Peyer's patch (tissue), 4 donors: ENCODE measurements at regions not wholly inside any gene's neighbourhood (a gene's known extent, or its start where the extent isn't known, plus 50 kb on each side); places are given as distances from the start of the nearest gene placed in this dataset.

Source experiments
- CTCF ChIP-seq, 6 experiments: fragments of 450-650 bp in 4 of 6; fragments of 200-600 bp in 2 of 6; sonication (generic) in 1 of 6; IDR thresholded peaks; one replicate each; pipeline ENCODE4 v1.5.1; 2017 to 2019; ENCODE audit warnings: antibody characterized with exemption in 6 of 6, mild to moderate bottlenecking in 3 of 6, moderate library complexity in 1 of 6
- POLR2A ChIP-seq, 2 donors: fragments of 450-650 bp; IDR thresholded peaks; one replicate each; pipeline ENCODE4 v1.5.1; 2017; ENCODE audit warnings: antibody characterized with exemption in 2 of 2, mild to moderate bottlenecking in 2 of 2, moderate library complexity in 2 of 2

DNA sequence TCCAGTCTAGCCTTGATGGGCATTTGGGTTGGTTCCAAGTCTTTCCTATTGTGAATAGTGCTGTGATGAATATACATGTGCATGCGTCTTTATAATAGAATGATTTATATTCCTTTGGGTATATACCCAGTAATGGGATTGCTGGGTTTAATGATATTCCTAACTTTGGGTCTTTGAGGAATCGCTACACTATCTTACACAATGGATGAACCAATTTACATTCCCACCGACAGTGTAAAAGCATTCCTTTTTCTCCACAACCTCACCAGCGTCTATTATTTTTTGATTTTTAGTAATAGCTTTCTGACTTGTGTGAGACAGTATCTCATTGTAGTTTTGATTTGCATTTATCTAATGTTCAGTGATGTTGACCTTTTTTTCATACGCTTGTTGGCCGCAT, 1040.1 kb downstream of the MAT2B start:
- no peak for TF ChIP-seq POLR2A (IDR thresholded peaks at IDR 0.05)
- TF ChIP-seq CTCF (IDR thresholded peaks at IDR 0.05): no peak
